A673 (cell line): ENCODE measurements at regions not wholly inside any gene's neighbourhood (a gene's known extent, or its start where the extent isn't known, plus 50 kb on each side); places are given as distances from the start of the nearest gene placed in this dataset.

Source experiments
- EZH2 ChIP-seq: fragments of 200-600 bp; sonication (generic); IDR thresholded peaks from 2 replicates; pipeline ENCODE4 v1.6.1; 2017; ENCODE audit warnings: borderline replicate concordance, low read depth, mild to moderate bottlenecking, mixed read lengths, antibody characterized with exemption, low read length; ENCODE audit not compliant: poor library complexity, severe bottlenecking
- TF ChIP-seq, protein P1 (sequence below): fragments of 300-800, 200-600 bp; sonication (generic); conservative IDR thresholded peaks from 2 replicates; pipeline ENCODE4 v1.5.1; 2017; ENCODE audit warnings: low read depth, mild to moderate bottlenecking, antibody characterized with exemption, low read length, moderate library complexity, mixed read lengths

DNA sequence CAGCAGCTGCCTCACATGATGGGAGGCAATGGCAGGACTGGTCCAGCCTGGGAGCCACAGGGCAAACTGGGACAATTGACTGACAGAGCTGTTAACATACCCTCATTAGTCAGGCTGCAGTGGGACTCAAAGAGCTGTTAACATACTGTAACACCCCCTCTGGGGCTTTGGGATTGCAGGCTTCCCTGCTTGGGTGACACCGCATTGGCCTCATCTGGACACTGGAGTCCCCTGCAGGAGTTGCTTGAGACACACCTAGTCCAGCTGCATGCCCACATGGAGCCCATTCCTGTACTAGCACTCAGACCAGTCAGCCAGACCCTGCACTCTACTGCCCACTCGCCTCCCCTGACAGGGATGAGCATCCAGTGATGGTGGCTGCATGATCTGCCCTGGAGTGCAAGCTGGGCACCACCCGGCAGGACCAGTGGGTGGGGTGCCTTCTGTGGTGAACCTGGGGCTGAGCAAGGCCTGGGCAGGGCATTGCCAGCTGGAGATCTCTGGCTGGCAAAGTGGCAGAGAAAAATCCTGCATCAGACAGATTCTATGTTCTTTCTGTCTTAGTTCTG is 138.8 kb downstream of the DTHD1 start:
- TF ChIP-seq, protein P1, sequence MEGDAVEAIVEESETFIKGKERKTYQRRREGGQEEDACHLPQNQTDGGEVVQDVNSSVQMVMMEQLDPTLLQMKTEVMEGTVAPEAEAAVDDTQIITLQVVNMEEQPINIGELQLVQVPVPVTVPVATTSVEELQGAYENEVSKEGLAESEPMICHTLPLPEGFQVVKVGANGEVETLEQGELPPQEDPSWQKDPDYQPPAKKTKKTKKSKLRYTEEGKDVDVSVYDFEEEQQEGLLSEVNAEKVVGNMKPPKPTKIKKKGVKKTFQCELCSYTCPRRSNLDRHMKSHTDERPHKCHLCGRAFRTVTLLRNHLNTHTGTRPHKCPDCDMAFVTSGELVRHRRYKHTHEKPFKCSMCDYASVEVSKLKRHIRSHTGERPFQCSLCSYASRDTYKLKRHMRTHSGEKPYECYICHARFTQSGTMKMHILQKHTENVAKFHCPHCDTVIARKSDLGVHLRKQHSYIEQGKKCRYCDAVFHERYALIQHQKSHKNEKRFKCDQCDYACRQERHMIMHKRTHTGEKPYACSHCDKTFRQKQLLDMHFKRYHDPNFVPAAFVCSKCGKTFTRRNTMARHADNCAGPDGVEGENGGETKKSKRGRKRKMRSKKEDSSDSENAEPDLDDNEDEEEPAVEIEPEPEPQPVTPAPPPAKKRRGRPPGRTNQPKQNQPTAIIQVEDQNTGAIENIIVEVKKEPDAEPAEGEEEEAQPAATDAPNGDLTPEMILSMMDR, result no peak
- no peak for TF ChIP-seq EZH2
